Posterior cingulate gyrus (tissue), 11 donors: ENCODE measurements at regions not wholly inside any gene's neighbourhood (a gene's known extent, or its start where the extent isn't known, plus 50 kb on each side); places are given as distances from the start of the nearest gene placed in this dataset.

ENCODE experiments used
- DNase-seq, 10 donors: peaks; one replicate each; pipeline versions ENCODE4 v3.0.0 to v3.0.0-alpha.2; 2020 to 2021; ENCODE audit warnings: mixed read lengths in 3 of 10
- intact Hi-C: fragments of 100-400 bp; cut with DNase I; formaldehyde crosslinking; loops from one replicate; pipeline ENCODE4 v1.15.1; 2023

GRCh38 chr3:178271740-178272387, 264.4 kb upstream of the KCNMB2 start:
- intact Hi-C loops: no loop called here
- DNase-seq: no peak

DNA sequence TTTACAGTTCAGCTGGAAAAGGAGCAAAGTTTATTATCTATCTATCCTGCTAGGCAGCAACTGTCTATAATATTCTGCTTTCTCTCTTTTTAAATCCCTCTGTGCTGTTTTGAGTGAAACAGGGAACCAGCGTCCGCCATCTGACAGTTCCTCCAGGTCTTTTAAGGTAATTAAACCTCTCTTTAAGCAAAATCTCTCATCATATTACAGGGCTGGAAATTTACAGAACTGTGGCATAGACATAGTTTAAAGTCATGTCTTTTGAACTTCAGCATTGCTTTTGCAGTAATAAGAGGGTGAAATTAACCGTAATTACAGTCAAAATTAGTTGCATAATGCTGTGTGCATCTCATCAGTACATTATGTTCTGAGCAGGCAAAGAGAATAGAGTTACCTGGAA, 263.4 kb upstream of the KCNMB2 start:
- intact Hi-C loops: no loop called here
- DNase-seq: no peak

DNA sequence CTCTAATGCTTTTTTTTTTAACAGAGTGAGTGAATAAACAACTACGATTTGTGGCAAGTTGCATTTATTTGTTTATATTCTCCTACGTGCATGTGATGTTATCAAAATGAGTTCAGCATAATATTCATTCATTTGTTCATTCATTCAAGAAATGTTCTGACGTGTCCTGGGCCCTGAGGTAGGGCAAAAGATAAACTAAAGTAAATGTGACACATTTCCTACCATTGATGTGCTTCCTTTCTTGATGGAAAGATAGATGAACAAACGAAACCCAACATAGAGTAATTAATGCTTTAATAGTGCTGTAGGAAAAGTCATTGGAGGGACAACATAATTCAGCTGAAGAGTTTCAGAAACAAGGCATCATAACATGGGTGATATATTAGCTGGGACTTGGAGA, 261.5 kb upstream of the KCNMB2 start:
- intact Hi-C loops: no loop called here
- DNase-seq: no peak

DNA sequence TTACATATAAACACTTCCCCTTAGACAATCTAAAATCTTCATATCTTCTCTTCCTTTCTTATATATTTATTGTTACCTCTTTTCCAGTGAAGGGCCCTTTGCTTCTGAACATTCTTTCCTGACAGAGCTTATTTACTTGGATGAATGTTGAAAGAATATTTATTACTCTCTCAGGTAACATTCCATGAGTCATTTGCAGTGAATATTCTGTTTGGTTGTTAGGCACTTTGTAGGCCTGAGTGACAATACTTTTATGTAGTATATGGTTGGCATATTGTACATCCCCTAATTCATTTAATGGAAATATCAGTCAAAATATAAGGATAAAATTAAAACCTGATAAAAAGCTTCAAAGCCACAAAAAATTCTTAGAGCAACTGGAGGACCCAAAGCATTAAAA, 260.9 kb upstream of the KCNMB2 start:
- intact Hi-C loops: no loop called here
- no peak for DNase-seq

DNA sequence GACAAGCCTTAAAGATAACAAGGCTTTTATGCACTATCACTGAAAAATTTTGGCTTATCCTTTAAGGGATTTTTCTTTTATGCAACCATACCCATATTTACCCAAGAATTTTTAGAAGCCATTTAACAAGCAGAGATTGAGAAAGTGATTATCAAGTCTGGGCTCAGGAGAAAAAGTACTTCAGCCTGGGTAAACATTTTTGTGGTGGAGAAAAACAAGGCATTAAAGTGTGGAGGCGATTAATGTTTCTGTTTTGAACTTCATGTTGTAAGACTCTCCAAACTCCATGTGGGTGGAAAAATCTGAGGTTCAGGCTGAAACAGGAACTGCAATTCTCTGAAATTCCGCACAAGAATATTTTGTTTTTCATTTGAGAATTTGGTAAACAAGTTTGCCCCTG, 260.4 kb upstream of the KCNMB2 start:
- DNase-seq: no peak
- intact Hi-C loops: no loop called here

GRCh38 chr3:178277605-178278004, 258.6 kb upstream of the KCNMB2 start:
- DNase-seq: no peak

DNA sequence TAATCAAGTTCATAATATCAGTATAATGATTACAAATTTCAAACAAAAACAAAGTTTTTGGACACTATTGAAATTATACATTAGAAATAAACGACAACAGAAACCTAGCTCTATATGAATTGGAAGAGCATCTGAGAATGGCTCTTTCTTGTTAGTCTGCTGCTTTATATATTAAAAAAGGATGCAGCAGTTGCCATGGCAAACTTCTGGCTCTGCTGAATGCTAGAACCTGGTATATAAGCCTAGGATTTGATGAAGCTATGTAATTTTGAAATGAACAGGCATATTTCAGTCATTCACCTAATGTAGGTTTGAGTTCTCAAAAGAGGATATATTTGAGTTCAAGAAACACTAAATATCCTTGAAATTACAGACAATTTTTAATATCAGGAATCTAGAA, 252.7 kb upstream of the KCNMB2 start:
- intact Hi-C loops: no loop called here
- no peak for DNase-seq

More at GRCh38 chr3:178277605-178278004, 258.6 kb upstream of the KCNMB2 start:
- intact Hi-C loops: no loop called here

- intact Hi-C loops: no loop called here
- no peak for DNase-seq
Observed at GRCh38 chr3:178284181-178284580, 252.1 kb upstream of the KCNMB2 start.

GRCh38 chr3:178288074-178288473, 248.2 kb upstream of the KCNMB2 start:
- DNase-seq: no peak
- intact Hi-C loops: no loop called here

DNA sequence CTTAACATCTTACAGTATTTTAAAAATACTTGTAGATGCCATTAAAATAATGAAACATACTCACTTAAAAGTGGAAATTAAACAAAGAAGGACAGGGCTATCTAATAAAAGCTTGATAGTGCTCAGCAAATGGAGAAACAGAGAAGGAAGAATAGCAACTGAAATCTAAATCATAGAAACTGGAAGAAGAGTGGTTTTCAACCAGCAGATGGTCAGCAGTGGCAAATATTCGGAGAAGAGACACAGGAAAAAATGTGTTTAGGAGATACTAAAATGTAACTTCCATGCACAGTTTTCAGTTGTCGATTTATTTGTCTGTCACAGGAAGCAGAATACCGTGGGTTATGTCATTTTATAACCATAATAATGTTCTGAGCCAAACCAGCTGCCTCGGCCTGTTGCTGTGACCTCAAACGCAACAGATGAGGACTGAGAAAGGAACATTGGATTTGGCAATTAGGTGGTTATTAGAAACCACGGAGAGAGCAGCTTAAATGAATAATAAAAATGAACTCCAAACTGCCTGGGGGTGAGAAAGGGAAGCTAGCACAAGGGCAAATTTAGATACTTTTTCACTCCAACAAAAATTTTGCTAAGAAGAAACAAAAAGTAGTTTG, 246.6 kb upstream of the KCNMB2 start:
- intact Hi-C loops: no loop called here
- no peak for DNase-seq

- DNase-seq: no peak
Observed at GRCh38 chr3:178291574-178292370, 244.5 kb upstream of the KCNMB2 start.

GRCh38 chr3:178295292-178295912, 240.8 kb upstream of the KCNMB2 start:
- intact Hi-C loops: no loop called here
- DNase-seq: no peak

More at GRCh38 chr3:178291574-178292370, 244.5 kb upstream of the KCNMB2 start:
- intact Hi-C loops: no loop called here

DNA sequence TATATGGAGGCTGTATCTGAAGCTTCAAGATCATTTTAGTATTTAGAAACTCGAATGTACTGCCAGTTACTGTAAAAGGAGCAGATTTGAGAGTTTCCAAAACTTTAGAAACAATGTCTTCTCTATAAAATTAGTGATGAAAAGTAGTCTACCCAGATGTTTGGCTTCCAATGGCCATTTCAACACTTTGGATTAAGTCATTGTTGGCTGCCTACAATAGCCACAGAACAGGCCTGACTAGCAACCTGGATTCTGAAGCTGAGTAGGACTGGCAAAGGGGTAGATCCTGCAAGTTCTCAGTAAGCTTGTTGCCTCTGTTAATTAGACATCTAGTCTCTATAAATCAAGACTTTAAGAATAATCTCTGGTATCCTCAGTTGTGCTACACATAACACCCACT, 239.0 kb upstream of the KCNMB2 start:
- DNase-seq: no peak
- intact Hi-C loops: no loop called here

GRCh38 chr3:178297740-178298139, 238.5 kb upstream of the KCNMB2 start:
- intact Hi-C loops: no loop called here
- DNase-seq: no peak

GRCh38 chr3:178300441-178300959, 235.7 kb upstream of the KCNMB2 start:
- no peak for DNase-seq
- intact Hi-C loops: no loop called here

DNA sequence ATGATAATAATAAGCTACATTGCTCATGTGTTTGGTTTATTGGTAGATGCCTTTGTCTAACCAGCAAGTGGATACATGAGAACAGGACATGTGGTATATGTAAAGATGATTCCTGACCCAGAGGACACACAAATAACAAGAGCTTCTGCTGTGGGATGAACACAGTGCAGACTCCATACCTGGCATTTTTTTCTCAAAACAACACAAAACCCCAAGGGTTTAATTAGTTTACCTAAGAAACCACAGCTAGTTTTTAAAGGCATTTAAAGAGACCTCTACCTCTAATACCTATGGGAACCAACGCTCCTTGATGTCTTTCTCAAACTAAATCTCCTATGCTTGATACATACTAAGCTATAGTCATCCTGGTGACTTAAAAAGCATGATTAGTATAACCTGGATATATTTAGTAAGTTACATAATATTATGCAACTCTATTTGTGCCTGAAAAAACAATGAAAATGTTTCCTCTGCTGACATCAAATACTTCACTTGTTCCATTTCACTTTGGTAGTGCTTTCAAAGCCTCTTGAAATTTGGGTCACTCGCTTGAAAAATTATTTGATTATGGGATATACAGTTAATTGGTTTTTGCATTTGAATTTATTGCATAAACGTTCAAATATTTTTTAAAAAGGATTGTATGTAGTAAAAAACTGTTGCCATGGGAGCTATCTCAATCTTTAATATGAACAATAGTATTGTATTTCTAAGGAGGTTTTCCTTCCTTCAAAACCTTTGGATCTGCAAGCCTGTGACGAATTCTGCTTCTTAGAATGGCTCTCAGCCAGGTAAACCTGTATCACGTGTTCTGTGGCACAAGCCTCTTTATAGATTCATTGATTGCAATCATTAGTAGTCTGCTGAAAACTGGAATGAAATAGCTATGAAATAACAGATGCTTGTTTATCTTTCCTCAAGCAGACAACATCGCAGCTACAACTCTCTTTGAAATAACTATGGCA, 233.0 kb upstream of the KCNMB2 start:
- intact Hi-C loops: no loop called here

GRCh38 chr3:178304758-178305467, 231.3 kb upstream of the KCNMB2 start:
- DNase-seq: no peak
- intact Hi-C loops: no loop called here

More for the DNA sequence above, 233.0 kb upstream of the KCNMB2 start:
- no peak for DNase-seq

GRCh38 chr3:178306432-178307115, 229.7 kb upstream of the KCNMB2 start:
- DNase-seq: no peak
- intact Hi-C loops: no loop called here

GRCh38 chr3:178308771-178309170, 227.5 kb upstream of the KCNMB2 start:
- no peak for DNase-seq
- intact Hi-C loops: no loop called here
